SK-N-MC (cell line): ENCODE measurements at regions not wholly inside any gene's neighbourhood (a gene's known extent, or its start where the extent isn't known, plus 50 kb on each side); places are given as distances from the start of the nearest gene placed in this dataset.

ENCODE experiments used
- EZH2 ChIP-seq: fragments of 200-600 bp; sonication (generic); IDR thresholded peaks from one replicate; pipeline ENCODE4 v1.6.1; 2017; ENCODE audit warnings: antibody characterized with exemption
- FOXP2 ChIP-seq: optimal IDR thresholded peaks from 2 replicates; pipeline ENCODE3; 2011; ENCODE audit warnings: mild to moderate bottlenecking, moderate library complexity; ENCODE audit not compliant: insufficient read depth; ENCODE audit errors: extremely low read length, control extremely low read depth
- POLR2AphosphoS5 ChIP-seq: IDR thresholded peaks from 2 replicates; pipeline ENCODE4 v1.6.1; 2012; ENCODE audit warnings: mild to moderate bottlenecking, low read depth, low read length, borderline replicate concordance

DNA sequence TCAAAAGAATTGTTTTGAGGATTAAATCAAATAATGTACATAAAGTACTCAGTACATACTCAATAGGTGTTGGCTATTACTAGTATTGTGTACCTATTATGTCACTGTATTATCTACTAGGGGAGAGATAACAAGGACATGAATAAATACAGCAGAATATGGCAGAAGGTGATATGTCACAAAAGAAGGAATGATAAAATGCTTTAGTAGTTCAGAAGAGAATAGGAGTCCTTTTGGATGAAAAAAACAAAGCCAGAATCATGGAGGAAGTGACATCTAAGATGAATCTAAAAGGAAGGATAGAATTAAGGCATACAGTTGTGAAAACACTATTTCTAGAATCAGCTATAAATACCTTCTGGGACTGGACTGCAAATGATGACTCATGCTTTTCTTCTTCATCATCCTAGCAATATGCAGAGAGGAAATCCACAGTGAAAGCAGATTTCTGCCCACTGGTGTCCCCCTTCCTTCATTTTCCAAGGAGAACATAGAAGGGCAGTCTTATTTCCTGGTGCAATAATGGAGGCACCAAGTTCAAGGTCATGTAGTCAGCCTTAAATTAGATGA lies 98.7 kb downstream of the GLUD2 start:
- TF ChIP-seq EZH2 (no peak), POLR2AphosphoS5 (no peak), FOXP2 (no peak)
